ENCODE measurements at regions not wholly inside any gene's neighbourhood (a gene's known extent, or its start where the extent isn't known, plus 50 kb on each side); places are given as distances from the start of the nearest gene placed in this dataset.

- POLR2A ChIA-PET, result no interaction called here
These were observed 506.6 kb upstream of the TMEM132C start for GRCh38 chr12:127760357-127760756.

GRCh38 chr12:127760996-127761395 lies 506.0 kb upstream of the TMEM132C start:
- no peak overlapping the region for H3K4me3 Mint-ChIP-seq
- H3K4me1 Mint-ChIP-seq (ENCODE audit: low read depth), result no peaks in the 10 kb centered on the region
- TF ChIP-seq CTCF (IDR thresholded peaks at IDR 0.05), result no peak
- H3K9me3 Mint-ChIP-seq, result peaks cover 13% of the 10 kb centered on the region
- H3K27ac Mint-ChIP-seq, result no peak overlapping the region
- H3K27me3 Mint-ChIP-seq, result no peaks in the 10 kb centered on the region
- H3K36me3 Mint-ChIP-seq (ENCODE audit: low read depth), result no peaks in the 10 kb centered on the region
- intact Hi-C loops (cut with micrococcal nuclease), result no loop called here
- ChIA-PET CTCF (no interaction called here), POLR2A (no interaction called here)
- DNase-seq (no peak), ATAC-seq (no peak)

More at GRCh38 chr12:127760357-127760756, 506.6 kb upstream of the TMEM132C start:
- intact Hi-C loops (cut with micrococcal nuclease), result no loop called here
- no peaks in the 10 kb centered on the region for H3K4me1 Mint-ChIP-seq (ENCODE audit: low read depth)
- CTCF ChIA-PET, result no interaction called here
- no peak overlapping the region for H3K27ac Mint-ChIP-seq
- peaks cover 13% of the 10 kb centered on the region for H3K9me3 Mint-ChIP-seq
- DNase-seq (no peak), ATAC-seq (no peak)
- no peak for TF ChIP-seq CTCF (IDR thresholded peaks at IDR 0.05)
- H3K36me3 Mint-ChIP-seq (ENCODE audit: low read depth), result no peaks in the 10 kb centered on the region
- no peak overlapping the region for H3K4me3 Mint-ChIP-seq
- no peaks in the 10 kb centered on the region for H3K27me3 Mint-ChIP-seq

GRCh38 chr12:127761880-127762279 lies 505.1 kb upstream of the TMEM132C start:
- intact Hi-C loops (cut with micrococcal nuclease), result no loop called here
- Mint-ChIP-seq H3K9me3 (peaks cover 11% of the 10 kb centered on the region), H3K36me3 (ENCODE audit: low read depth) (no peaks in the 10 kb centered on the region), H3K27me3 (no peaks in the 10 kb centered on the region), H3K27ac (no peak overlapping the region), H3K4me3 (no peak overlapping the region), H3K4me1 (ENCODE audit: low read depth) (no peaks in the 10 kb centered on the region)
- TF ChIP-seq CTCF (IDR thresholded peaks at IDR 0.05), result no peak
- ATAC-seq, result no peak
- no peak for DNase-seq
- ChIA-PET POLR2A (no interaction called here), CTCF (no interaction called here)

- ATAC-seq (no peak), DNase-seq (no peak)
- Mint-ChIP-seq H3K27me3 (no peaks in the 10 kb centered on the region), H3K4me3 (no peak overlapping the region), H3K4me1 (ENCODE audit: low read depth) (no peaks in the 10 kb centered on the region), H3K36me3 (ENCODE audit: low read depth) (no peaks in the 10 kb centered on the region), H3K27ac (no peak overlapping the region), H3K9me3 (peaks cover 2% of the 10 kb centered on the region)
- no peak for TF ChIP-seq CTCF (IDR thresholded peaks at IDR 0.05)
- CTCF ChIA-PET, result interaction anchor here (0.6 kb wide), 1 partner anchor 184 kb away, joined by 3 read pairs; no protein-coding TSS in a partner anchor
- intact Hi-C loops (cut with micrococcal nuclease), result no loop called here
- POLR2A ChIA-PET, result no interaction called here
These were observed 499.3 kb upstream of the TMEM132C start for GRCh38 chr12:127767656-127768055.

GRCh38 chr12:127770118-127770517 lies 496.9 kb upstream of the TMEM132C start:
- intact Hi-C loops (cut with micrococcal nuclease), result no loop called here
- no peaks in the 10 kb centered on the region for H3K36me3 Mint-ChIP-seq (ENCODE audit: low read depth)
- no peaks in the 10 kb centered on the region for H3K27me3 Mint-ChIP-seq
- ChIA-PET POLR2A (no interaction called here), CTCF (no interaction called here)
- H3K27ac Mint-ChIP-seq, result no peak overlapping the region
- H3K4me1 Mint-ChIP-seq (ENCODE audit: low read depth), result no peaks in the 10 kb centered on the region
- TF ChIP-seq CTCF (IDR thresholded peaks at IDR 0.05), result no peak
- no peak for DNase-seq
- ATAC-seq, result no peak
- no peak overlapping the region for H3K4me3 Mint-ChIP-seq
- no peaks in the 10 kb centered on the region for H3K9me3 Mint-ChIP-seq
